ENCODE measurements at regions not wholly inside any gene's neighbourhood (a gene's known extent, or its start where the extent isn't known, plus 50 kb on each side); places are given as distances from the start of the nearest gene placed in this dataset.

DNA sequence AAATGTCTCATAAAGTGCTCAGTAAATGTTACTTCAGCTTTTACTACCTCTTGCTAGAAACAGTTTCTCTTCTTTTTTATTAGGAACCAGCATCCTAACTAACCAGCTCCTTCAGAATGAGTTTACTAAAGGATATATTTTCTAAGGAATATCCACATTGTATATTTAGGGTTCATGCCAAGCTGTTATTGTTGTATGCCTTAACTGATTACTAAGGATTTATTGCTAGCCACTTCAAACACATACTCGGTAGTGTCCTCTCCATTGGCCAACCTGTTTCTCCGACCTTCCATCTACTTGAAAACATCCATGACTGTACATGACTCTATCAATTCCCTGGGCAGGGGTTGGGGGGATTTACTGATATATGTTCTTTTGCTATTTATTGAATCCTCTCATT, 906.3 kb upstream of the SORCS1 start:
- TF ChIP-seq, protein P1, sequence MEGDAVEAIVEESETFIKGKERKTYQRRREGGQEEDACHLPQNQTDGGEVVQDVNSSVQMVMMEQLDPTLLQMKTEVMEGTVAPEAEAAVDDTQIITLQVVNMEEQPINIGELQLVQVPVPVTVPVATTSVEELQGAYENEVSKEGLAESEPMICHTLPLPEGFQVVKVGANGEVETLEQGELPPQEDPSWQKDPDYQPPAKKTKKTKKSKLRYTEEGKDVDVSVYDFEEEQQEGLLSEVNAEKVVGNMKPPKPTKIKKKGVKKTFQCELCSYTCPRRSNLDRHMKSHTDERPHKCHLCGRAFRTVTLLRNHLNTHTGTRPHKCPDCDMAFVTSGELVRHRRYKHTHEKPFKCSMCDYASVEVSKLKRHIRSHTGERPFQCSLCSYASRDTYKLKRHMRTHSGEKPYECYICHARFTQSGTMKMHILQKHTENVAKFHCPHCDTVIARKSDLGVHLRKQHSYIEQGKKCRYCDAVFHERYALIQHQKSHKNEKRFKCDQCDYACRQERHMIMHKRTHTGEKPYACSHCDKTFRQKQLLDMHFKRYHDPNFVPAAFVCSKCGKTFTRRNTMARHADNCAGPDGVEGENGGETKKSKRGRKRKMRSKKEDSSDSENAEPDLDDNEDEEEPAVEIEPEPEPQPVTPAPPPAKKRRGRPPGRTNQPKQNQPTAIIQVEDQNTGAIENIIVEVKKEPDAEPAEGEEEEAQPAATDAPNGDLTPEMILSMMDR (IDR thresholded peaks at IDR 0.05) = no peak
- TF ChIP-seq POLR2A (IDR thresholded peaks at IDR 0.05) (no peak), EP300 (IDR thresholded peaks at IDR 0.05) (no peak)

Data from tibial nerve (tissue), 4 donors.